ENCODE measurements at regions not wholly inside any gene's neighbourhood (a gene's known extent, or its start where the extent isn't known, plus 50 kb on each side); places are given as distances from the start of the nearest gene placed in this dataset.
"Not testable (repeated sequence)": the region's sequence is repeated elsewhere in the genome, so short reads cannot be mapped to it uniquely, and the experiment has no call there.

DNA sequence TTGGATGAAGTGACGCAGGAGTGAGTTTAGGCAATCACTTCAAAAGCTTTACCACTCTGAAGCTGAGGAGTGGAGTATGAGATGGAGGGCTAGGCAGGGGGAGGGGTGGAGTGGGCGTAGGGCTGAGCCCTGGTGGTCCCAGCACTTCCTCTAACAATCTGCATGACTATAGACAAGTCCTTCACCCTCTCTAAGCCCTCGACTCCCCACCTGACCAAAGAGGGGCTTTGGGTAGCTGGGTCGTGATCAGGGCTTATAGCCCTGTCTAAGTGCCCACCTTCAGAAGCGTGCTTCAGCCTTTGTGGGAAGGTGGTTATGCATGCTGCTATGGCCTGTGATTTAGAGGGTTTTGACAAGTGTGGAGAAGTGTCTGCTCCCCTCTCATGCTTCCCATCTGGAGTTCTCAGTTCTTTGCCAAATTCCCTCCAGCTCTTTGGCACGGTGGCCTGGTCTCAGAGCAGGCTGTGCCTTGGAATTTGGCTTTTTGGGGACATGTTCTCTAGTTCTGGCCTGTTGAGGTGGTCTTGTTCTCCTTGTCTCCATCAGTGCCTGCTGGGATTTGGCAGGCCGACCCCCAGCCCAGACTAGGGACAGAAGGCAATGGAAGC, 53.0 kb downstream of the ACTBL2 start:
- Mint-ChIP-seq H3K27ac (ENCODE audit: low read depth) (no peak overlapping the region), H3K9me3 (no peaks in the 10 kb centered on the region), H3K4me3 (no peak overlapping the region), H3K4me1 (no peaks in the 10 kb centered on the region), H3K27me3 (peaks cover 17% of the 10 kb centered on the region), H3K36me3 (ENCODE audit: insufficient read depth) (no peaks in the 10 kb centered on the region)
- DNase-seq (ENCODE audit: low spot score in 2 of 2) (no peak), ATAC-seq (replicated peaks; ENCODE audit: extremely low read depth, poor library complexity, severe bottlenecking) (no peak)

GRCh38 chr5:57429021-57429420, 53.6 kb downstream of the ACTBL2 start:
- DNase-seq (ENCODE audit: low spot score in 2 of 2); ATAC-seq (replicated peaks; ENCODE audit: extremely low read depth, poor library complexity, severe bottlenecking); H3K4me1 Mint-ChIP-seq; H3K4me3 Mint-ChIP-seq; H3K27ac Mint-ChIP-seq (ENCODE audit: low read depth); H3K9me3 Mint-ChIP-seq; H3K36me3 Mint-ChIP-seq (ENCODE audit: insufficient read depth): not testable (repeated sequence)
- peaks cover 12% of the 10 kb centered on the region for H3K27me3 Mint-ChIP-seq

- no peak for DNase-seq (ENCODE audit: low spot score in 2 of 2)
- H3K9me3 Mint-ChIP-seq, result no peaks in the 10 kb centered on the region
- peaks cover 19% of the 10 kb centered on the region for H3K27me3 Mint-ChIP-seq
- ATAC-seq (replicated peaks; ENCODE audit: extremely low read depth, poor library complexity, severe bottlenecking), result no peak
- H3K4me1 Mint-ChIP-seq, result no peaks in the 10 kb centered on the region
- H3K27ac Mint-ChIP-seq (ENCODE audit: low read depth), result no peak overlapping the region
- H3K4me3 Mint-ChIP-seq, result no peak overlapping the region
- no peaks in the 10 kb centered on the region for H3K36me3 Mint-ChIP-seq (ENCODE audit: insufficient read depth)
These were observed 59.6 kb downstream of the ACTBL2 start for GRCh38 chr5:57422993-57423392.

DNA sequence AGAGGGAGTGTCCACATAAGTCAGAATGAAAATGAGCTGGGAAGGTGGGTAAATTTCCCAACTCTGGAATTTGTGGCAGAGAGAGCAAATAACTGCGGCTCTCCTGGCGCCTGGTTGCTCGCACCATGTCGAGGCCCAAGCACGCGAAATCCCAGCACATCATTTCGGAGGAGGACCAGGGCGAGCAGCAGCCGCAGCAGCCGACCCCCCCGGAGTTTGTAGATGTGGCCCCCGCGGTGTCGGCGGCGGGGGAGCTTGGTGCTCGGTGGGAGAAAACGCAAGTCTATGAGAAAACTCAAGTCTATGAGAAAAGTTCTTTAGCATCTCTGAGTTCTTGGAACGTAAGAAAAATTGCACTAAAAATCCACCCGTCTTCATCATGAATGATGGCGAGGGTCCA, 60.3 kb downstream of the ACTBL2 start:
- ATAC-seq (replicated peaks; ENCODE audit: extremely low read depth, poor library complexity, severe bottlenecking) (no peak), DNase-seq (ENCODE audit: low spot score in 2 of 2) (no peak)
- H3K27ac Mint-ChIP-seq (ENCODE audit: low read depth), result no peak overlapping the region
- peaks cover 16% of the 10 kb centered on the region for H3K27me3 Mint-ChIP-seq
- H3K9me3 Mint-ChIP-seq, result no peaks in the 10 kb centered on the region
- H3K4me1 Mint-ChIP-seq, result no peaks in the 10 kb centered on the region
- H3K36me3 Mint-ChIP-seq (ENCODE audit: insufficient read depth), result no peaks in the 10 kb centered on the region
- no peak overlapping the region for H3K4me3 Mint-ChIP-seq

- DNase-seq (ENCODE audit: low spot score in 2 of 2) (no peak), ATAC-seq (replicated peaks; ENCODE audit: extremely low read depth, poor library complexity, severe bottlenecking) (no peak)
- no peaks in the 10 kb centered on the region for H3K4me1 Mint-ChIP-seq
- H3K27ac Mint-ChIP-seq (ENCODE audit: low read depth), result no peak overlapping the region
- no peaks in the 10 kb centered on the region for H3K9me3 Mint-ChIP-seq
- no peak overlapping the region for H3K4me3 Mint-ChIP-seq
- H3K27me3 Mint-ChIP-seq, result peaks cover 12% of the 10 kb centered on the region
- H3K36me3 Mint-ChIP-seq (ENCODE audit: insufficient read depth), result no peaks in the 10 kb centered on the region
These were observed 61.8 kb downstream of the ACTBL2 start for GRCh38 chr5:57420801-57421200.

- ATAC-seq (replicated peaks; ENCODE audit: extremely low read depth, poor library complexity, severe bottlenecking), result no peak
- H3K27me3 Mint-ChIP-seq, result peaks cover 12% of the 10 kb centered on the region
- H3K9me3 Mint-ChIP-seq, result no peaks in the 10 kb centered on the region
- H3K36me3 Mint-ChIP-seq (ENCODE audit: insufficient read depth), result no peaks in the 10 kb centered on the region
- DNase-seq (ENCODE audit: low spot score in 2 of 2), result no peak
- H3K4me3 Mint-ChIP-seq, result no peak overlapping the region
- H3K4me1 Mint-ChIP-seq, result no peaks in the 10 kb centered on the region
- H3K27ac Mint-ChIP-seq (ENCODE audit: low read depth), result no peak overlapping the region
These were observed 64.6 kb downstream of the ACTBL2 start for GRCh38 chr5:57417971-57418370.

DNA sequence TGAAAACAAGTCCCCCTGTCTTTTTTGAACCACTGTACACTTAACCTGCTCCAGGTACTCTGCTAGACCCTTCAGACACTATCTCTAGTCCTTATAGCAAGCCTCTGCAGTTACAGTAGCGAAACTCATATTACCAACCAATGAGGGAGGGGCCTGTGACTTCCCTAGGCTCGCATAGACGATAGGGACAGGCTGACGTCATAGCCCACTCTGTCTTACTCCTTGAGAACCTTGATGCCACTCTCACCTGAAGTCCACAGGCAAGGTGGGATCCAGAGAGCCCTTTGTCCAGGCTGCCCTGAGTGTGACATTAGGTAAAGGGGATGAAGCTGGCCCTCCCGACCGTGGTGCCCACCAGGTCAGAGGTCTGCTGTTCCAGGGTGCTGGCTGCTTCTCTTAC, 65.3 kb downstream of the ACTBL2 start:
- DNase-seq (ENCODE audit: low spot score in 2 of 2), result no peak
- Mint-ChIP-seq H3K4me1 (no peaks in the 10 kb centered on the region), H3K36me3 (ENCODE audit: insufficient read depth) (no peaks in the 10 kb centered on the region), H3K27ac (ENCODE audit: low read depth) (no peak overlapping the region), H3K4me3 (no peak overlapping the region), H3K27me3 (peaks cover 12% of the 10 kb centered on the region), H3K9me3 (no peaks in the 10 kb centered on the region)
- no peak for ATAC-seq (replicated peaks; ENCODE audit: extremely low read depth, poor library complexity, severe bottlenecking)

- no peak overlapping the region for H3K27ac Mint-ChIP-seq (ENCODE audit: low read depth)
- no peak for ATAC-seq (replicated peaks; ENCODE audit: extremely low read depth, poor library complexity, severe bottlenecking)
- H3K9me3 Mint-ChIP-seq, result no peaks in the 10 kb centered on the region
- no peak for DNase-seq (ENCODE audit: low spot score in 2 of 2)
- H3K27me3 Mint-ChIP-seq, result peaks cover 12% of the 10 kb centered on the region
- no peaks in the 10 kb centered on the region for H3K36me3 Mint-ChIP-seq (ENCODE audit: insufficient read depth)
- no peak overlapping the region for H3K4me3 Mint-ChIP-seq
- no peaks in the 10 kb centered on the region for H3K4me1 Mint-ChIP-seq
These were observed 66.2 kb downstream of the ACTBL2 start for GRCh38 chr5:57416278-57416994.

DNA sequence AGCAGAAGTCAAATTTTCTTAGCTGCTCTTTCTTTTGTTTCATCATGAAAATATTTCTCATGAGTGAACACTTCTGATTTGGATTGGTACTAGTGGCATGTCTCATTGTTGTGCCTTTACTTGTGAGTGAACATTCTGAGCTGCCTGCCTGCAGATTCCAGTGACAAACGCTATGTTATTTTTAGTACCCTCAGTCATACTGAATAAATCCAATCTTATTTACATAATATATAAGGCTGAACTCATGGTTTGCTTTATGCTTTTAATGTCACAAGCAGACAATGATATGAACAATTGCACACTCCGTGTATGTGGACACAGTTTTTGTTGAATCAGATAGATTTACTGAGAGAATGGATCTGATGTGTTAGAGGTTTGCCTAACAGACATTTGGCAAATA, 67.8 kb downstream of the ACTBL2 start:
- no peaks in the 10 kb centered on the region for H3K4me1 Mint-ChIP-seq
- peaks cover 12% of the 10 kb centered on the region for H3K27me3 Mint-ChIP-seq
- no peak overlapping the region for H3K27ac Mint-ChIP-seq (ENCODE audit: low read depth)
- H3K9me3 Mint-ChIP-seq, result no peaks in the 10 kb centered on the region
- no peak overlapping the region for H3K4me3 Mint-ChIP-seq
- DNase-seq (ENCODE audit: low spot score in 2 of 2) (no peak), ATAC-seq (replicated peaks; ENCODE audit: extremely low read depth, poor library complexity, severe bottlenecking) (no peak)
- no peaks in the 10 kb centered on the region for H3K36me3 Mint-ChIP-seq (ENCODE audit: insufficient read depth)

DNA sequence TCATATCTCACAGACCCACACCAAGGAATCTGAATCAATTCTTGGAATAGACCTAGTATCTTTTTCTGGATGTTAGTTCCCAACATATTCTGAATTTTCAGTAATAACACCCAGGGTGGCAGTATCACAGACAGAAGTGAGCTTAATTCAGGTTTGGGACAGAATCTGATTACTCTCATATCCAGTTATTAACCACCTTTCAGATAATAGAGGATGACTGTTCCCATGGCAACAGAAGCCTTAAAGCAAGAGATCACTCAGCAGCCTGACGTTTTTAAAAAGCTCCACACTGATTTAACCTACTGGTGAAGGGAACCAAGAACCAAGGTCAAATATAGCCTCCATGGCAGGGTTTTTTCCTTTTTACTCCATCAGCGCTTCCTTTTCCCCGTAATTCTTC, 68.4 kb downstream of the ACTBL2 start:
- ATAC-seq (replicated peaks; ENCODE audit: extremely low read depth, poor library complexity, severe bottlenecking), result no peak
- Mint-ChIP-seq H3K27ac (ENCODE audit: low read depth) (no peak overlapping the region), H3K36me3 (ENCODE audit: insufficient read depth) (no peaks in the 10 kb centered on the region), H3K27me3 (peaks cover 12% of the 10 kb centered on the region), H3K4me1 (no peaks in the 10 kb centered on the region), H3K4me3 (no peak overlapping the region), H3K9me3 (no peaks in the 10 kb centered on the region)
- no peak for DNase-seq (ENCODE audit: low spot score in 2 of 2)

GRCh38 chr5:57413145-57413544, 69.5 kb downstream of the ACTBL2 start:
- DNase-seq (ENCODE audit: low spot score in 2 of 2) (no peak), ATAC-seq (replicated peaks; ENCODE audit: extremely low read depth, poor library complexity, severe bottlenecking) (no peak)
- no peaks in the 10 kb centered on the region for H3K4me1 Mint-ChIP-seq
- H3K27ac Mint-ChIP-seq (ENCODE audit: low read depth), result no peak overlapping the region
- H3K9me3 Mint-ChIP-seq, result no peaks in the 10 kb centered on the region
- H3K4me3 Mint-ChIP-seq, result no peak overlapping the region
- H3K36me3 Mint-ChIP-seq (ENCODE audit: insufficient read depth), result no peaks in the 10 kb centered on the region
- peaks cover 5% of the 10 kb centered on the region for H3K27me3 Mint-ChIP-seq

DNA sequence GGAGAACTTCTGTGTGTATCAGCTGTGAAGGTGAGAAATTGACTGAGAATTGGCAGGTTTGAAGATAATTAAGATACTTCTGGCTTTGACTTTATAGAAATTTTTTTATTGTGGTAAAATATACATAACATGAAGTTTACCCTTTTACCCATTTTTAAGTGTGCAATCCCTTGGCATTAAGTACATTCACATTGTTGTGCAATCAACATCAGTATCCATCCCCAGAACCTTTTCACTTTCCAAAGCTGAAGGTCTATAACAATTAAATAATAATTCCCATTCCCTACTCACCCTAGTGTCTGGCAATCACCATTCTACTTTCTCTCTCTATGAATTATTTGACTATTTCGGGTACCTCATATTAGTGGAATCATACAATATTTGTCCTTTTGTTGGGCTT, 69.9 kb downstream of the ACTBL2 start:
- H3K27me3 Mint-ChIP-seq, result peaks cover under 1% of the 10 kb centered on the region
- no peak overlapping the region for H3K27ac Mint-ChIP-seq (ENCODE audit: low read depth)
- no peaks in the 10 kb centered on the region for H3K36me3 Mint-ChIP-seq (ENCODE audit: insufficient read depth)
- no peak overlapping the region for H3K4me3 Mint-ChIP-seq
- ATAC-seq (replicated peaks; ENCODE audit: extremely low read depth, poor library complexity, severe bottlenecking), result no peak
- no peaks in the 10 kb centered on the region for H3K4me1 Mint-ChIP-seq
- DNase-seq (ENCODE audit: low spot score in 2 of 2), result no peak
- H3K9me3 Mint-ChIP-seq, result no peaks in the 10 kb centered on the region

DNA sequence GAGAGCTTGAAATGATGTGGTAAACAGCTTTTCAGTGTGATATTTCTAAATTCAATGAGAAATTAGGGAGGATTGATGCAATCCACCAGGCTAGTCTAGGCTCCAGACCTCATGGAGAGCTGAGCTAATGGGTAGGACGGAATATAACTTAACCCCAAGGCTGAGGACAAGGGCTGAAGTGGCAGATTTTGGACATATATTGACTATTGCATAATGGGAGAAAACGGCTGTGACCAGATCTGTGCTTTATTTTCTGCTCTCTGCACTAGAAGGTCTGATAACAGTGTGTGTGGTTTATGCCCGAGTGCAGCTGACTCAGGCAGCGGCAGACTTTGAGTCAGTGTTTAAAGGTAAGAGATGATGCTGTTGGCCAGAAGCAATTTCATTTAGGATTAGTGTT, 70.6 kb downstream of the ACTBL2 start:
- ATAC-seq (replicated peaks; ENCODE audit: extremely low read depth, poor library complexity, severe bottlenecking) (no peak), DNase-seq (ENCODE audit: low spot score in 2 of 2) (no peak)
- no peaks in the 10 kb centered on the region for H3K9me3 Mint-ChIP-seq
- H3K27ac Mint-ChIP-seq (ENCODE audit: low read depth), result no peak overlapping the region
- H3K36me3 Mint-ChIP-seq (ENCODE audit: insufficient read depth), result no peaks in the 10 kb centered on the region
- no peaks in the 10 kb centered on the region for H3K4me1 Mint-ChIP-seq
- H3K27me3 Mint-ChIP-seq, result no peaks in the 10 kb centered on the region
- no peak overlapping the region for H3K4me3 Mint-ChIP-seq
